DMS114 treated with DMSO at 0.1 percent for 48 hours (cell line): ENCODE measurements at regions not wholly inside any gene's neighbourhood (a gene's known extent, or its start where the extent isn't known, plus 50 kb on each side); places are given as distances from the start of the nearest gene placed in this dataset.

Source experiments
- DNase-seq: peaks from one replicate; lab custom pipeline; 2025; ENCODE audit not compliant: unreplicated experiment; lab: John Stamatoyannopoulos, UW

DNA sequence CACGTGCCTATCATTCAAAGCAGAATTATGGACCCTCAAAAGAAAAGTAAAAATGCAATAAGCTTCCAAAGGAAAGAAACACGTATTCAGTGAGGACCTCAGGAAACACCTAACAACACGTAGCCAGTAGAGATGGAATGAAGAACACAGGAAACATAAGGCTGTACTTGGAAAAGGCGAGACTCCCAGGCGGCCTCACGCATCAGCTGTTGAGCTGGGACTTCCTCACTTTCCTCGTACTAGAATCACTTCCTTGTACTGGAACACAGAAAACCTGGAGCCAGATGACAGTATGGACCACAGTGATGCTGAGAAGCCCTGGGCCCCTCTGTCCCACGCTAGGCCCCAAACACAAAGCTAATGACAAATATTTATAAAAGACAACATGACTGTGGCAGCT, 94.4 kb upstream of the BACE2 start:
- DNase-seq, result no peak

DNA sequence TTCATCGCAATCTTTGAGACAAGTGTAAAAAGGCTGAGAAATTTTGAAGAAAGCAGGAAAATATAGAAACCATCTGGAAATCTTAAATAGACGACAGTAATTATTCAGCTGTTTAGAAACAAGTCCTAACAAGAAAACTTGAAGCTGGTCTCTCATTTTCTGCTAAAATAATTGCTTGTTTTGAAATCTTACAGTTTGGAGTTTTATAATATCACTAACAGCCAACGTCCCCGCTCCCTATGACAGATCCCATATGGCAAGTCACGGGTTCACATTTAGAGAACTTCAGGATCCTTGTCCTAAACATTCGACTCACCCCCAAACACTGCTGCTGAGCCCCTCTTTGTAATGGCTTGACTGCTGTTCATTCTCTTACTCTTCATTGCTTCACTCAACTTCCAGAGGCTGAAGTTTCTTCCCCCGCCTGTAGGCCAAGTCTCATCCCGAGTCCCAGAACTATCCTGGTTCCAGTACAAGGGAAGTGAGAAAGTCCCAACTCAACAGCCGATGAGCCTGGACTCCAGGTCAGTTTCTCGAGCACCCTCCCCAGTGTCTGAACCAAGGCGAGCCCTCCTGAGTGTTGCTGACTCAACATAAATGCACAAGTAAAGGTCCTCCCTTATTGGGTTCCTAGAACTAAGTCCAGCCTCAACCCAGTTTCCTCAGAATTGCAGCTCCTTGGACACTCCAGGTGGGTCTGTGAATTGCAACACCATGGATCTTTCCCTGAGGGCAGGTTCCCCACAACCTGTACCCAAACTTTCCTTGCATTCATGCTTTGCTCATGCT, 93.4 kb upstream of the BACE2 start:
- no peak for DNase-seq

DNA sequence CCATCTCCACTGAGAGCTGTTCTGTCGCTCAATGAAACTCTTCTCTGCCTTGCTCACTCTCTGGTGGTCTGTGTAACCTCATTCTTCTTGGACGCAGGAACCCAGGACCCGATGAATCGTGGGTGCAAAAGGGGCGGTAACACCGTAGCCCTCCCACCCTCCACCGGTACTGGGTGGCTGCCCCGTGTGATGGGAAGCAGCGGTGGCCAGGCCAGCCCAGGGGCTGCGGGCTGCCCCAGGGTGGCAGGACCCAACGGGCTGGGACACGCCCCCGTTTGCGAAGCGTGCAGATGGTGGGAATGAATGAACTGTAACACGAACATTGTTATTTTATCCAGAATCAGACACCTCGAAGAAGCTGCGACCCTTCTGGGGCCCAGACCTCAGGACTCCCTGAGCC, 92.3 kb upstream of the BACE2 start:
- no peak for DNase-seq

DNA sequence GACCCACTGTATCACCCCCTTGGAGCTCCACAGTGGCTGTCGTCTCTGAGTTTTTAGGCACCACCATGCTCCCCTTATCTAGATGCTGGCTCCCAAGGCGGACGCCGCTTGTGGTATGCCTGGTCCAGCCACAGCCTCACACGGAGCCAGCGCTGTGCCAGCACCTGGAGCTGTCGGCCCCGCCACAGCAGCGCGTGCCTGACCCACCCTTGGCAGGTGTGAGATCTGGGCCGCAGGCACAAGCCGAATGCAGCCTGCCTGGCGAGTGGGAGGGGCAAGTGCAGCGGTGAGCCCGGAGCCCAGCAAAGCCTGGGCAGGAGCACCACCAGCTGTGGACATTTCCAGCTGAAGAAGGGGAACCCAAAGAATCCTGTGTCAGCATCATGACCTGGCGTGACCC, 91.9 kb upstream of the BACE2 start:
- DNase-seq, result no peak

DNA sequence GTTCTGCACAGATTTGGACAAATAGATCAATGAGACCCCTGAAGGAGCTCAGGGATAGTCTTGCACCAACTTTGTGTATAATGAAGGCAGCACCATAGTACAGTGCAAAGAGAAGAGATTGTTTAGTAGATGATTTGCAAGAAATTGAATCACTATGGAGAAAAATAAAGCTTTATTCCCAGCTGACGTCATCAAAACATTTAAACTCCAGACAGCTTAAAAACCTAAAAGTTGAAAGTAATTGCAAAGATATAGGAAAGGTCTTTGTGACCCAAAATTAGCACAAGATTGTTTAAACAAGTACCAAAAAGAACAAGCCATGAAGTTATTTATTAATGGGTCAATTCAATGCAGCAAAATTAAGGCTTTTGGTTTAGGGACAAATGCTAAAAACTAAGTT, 88.8 kb upstream of the BACE2 start:
- no peak for DNase-seq

DNA sequence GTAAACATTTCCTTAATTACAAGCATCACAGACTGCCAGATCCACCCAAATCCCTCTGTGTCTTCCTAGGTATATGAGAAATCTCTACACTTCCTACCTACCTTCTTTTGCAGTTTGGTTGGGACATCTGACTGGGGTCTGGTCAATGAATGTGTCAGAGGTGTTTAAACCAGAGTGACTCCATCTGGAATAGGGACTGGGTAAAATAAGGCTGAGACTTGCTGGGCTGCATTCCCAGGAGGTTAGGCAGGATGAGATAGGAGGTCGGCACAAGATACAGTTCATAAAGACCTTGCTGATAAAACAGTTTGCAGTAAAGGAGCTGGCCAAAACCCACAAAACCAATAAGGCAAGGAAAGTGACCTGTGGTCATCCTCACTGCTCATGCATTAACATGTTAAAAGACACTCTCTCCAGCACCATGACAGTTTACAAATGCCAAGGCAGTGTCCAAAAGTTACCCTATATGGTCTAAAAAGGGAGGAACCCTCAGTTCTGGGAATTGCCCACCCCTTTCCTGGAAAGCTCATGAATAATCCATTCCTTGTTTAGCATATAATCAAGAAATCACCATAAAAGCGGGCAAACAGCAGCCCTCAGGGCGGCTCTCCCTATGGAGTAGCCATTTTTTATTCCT, 87.4 kb upstream of the BACE2 start:
- DNase-seq, result no peak

DNA sequence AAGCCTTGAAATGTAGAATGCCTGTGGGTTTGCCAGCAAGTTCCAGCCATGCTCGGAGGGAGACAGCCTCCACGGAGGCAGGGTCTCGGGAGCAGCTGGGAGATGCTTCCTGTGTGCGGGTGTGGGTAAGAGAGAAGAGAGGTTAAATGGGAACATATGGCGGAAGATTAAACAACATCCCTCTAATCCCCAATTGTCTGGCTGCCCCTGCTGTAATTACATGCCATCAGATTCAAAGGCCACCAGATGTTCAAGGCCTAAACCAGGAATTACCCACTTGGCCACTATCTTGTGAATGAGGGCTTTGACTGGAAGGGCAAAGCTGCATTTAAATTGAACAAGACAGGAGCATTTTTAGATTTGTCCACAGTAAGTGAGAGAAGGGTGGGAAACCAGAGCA, 81.4 kb upstream of the BACE2 start:
- DNase-seq, result no peak

DNA sequence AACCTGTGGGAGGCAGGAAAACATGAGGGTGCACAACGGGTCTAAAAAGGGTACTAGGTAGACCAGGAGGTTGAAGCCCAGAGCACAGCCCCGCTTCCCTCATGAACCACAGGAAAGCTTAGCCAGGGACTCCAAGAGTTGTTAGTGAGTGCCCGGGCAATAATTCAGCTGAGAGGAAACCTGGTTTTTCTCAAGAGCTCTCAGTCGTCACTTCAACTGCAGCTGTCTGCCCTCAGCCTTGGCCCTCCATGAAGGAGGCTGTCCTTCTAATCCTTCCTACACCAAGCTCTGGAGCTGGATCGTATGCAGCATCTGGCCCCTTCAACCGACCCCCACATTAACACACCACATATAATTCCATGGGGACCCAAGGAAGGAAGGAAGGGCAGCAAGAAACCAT, 77.0 kb upstream of the BACE2 start:
- no peak for DNase-seq

DNA sequence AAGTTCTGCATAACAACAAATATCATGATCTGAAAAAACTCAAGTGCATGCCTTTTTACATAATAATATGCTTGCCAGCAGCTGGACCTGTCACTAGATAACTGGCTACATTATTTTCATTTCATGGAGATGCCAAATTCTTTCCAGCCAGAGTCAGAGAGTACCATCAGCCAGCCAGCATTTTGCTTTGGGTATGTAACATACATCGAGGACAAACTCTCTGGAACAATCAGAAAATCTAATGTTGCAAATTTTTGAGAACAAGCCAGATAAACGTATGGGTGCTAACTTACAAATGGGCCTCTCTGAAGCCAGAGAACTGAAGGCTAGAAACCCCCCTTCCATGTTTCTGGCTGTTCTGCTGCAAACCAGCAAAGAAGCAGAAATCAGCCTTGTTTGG, 76.3 kb upstream of the BACE2 start:
- DNase-seq, result no peak

DNA sequence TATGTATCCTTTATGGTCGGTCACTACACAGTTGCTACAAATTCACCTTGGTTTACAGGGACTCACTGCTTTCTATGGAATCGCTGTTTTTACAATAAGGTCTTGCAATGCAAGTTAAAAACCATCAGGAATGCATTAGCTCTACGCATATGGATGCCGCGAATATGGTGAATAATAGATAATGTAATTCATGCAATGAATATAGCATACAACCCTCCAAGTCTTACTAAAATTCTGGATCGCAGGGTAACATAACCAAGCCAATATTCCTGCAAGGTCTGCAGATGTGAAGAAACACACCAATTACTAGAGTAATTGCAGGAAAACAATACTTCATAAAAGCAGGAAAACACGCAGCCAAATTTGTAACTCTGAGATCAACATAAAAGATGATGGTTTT, 75.6 kb upstream of the BACE2 start:
- DNase-seq, result no peak

DNA sequence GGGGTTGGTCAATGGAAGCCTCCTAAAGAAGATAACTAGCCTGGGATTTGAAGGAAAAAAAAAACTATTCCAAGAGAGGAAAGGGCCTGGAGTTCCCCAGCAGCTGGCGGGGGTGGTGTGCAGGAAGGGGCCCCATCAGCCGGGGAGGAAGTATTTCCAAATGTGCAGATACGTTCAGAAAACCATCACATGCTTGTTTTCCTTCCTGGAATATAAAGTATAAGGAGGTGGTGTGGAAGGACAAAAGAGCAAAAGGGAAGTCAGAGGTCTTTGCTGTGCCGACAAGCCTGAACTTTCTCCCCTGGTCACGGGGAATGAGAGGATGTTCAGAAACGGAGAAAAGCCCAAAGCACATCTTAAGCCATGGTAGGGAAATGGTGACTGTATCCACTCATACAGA, 72.0 kb upstream of the BACE2 start:
- no peak for DNase-seq

DNA sequence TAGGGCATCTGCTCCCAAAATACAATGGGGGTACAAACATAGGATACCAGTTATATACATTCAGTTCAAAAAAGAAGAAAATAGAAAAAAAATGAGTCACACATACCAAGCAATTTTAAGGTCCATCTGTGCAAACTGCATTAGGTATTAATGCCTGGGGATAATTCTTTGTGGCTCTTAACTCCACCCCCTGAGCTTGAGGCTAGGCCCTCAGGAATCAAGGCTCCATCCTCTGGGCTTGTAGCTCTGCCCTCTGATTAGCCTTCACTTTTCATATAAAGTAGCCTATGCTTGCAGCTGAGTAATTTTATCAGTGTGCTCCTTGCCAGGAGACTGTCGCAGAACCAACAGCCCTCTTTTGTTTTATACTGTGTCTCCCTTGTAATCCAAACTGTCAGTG, 69.9 kb upstream of the BACE2 start:
- DNase-seq, result no peak

DNA sequence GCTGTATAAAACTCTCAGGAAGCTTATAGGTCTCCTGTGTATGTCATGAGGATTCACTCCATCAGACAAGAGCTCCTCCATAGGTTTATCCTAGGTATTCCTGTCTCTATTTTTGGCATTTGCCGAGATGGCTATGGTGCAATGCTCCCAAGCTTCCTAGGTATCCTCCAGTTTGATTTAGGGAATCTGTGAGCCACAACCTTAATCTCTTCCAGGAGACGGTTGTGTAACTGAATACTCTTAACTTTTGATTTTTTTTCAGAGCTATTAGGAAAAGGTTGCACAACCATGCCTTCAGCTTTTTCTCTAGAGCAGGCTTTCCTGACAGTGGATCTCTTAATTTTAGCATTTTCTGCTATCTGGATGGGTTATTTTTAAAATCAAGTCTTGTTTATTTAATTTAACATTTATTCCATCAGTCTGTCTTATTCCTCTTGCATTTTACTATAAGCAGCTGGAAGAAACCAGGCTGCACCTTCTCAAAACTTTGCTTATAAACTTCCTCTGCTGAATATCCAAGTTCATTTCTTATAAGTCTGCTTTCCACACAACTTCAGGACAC, 69.4 kb upstream of the BACE2 start:
- no peak for DNase-seq

DNA sequence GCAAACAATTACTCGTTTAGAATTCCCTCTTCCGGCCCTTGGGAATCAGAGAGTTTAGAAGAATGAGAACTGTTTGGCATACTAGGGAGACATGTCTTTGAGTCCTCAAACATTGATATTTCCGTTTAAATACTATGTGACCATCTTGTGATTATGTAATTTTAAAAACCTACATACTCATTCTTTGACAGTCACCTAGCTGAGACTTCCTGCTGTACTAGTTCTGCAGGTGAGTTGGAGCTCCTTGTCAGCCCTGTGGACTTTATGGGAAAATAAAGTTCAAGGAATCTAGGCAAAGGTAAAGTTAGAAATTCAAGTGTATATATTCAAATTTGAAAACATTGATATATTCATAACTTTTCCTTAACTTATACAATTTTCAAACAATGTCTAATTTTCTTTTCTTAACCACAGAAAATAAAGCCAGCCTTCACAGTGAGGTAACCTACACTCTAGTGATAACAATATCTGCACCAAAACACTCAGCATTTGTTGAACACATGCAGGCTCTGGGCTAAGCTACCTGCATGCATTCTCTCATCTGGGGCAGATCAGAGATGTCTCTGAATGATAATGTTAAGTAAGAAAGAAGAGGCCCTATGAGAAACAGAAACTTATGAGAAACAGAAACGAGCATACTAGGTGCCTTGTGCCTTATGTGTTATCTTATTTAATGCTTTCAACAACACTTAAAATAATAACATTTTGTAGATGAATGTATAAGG, 67.0 kb upstream of the BACE2 start:
- DNase-seq, result no peak

DNA sequence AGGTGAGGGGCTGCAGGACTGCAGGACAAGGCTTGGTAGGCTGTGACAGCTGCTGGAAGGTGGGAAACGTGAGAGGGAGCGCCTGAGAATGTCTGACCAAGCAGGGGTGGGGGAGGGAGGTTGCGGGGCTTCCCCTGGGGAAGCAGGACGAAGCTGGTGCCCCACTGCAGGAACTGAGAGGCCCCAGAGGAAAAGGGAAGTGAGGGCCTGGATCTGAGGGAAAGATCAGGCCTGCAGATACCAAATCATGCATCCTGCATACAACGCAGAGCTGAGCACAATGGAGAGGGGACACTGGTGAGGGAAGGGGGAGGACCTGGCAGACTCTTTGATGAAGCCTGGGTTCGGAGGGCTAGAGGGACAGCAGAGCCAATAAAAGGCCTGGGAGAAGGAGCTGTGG, 65.7 kb upstream of the BACE2 start:
- no peak for DNase-seq

DNA sequence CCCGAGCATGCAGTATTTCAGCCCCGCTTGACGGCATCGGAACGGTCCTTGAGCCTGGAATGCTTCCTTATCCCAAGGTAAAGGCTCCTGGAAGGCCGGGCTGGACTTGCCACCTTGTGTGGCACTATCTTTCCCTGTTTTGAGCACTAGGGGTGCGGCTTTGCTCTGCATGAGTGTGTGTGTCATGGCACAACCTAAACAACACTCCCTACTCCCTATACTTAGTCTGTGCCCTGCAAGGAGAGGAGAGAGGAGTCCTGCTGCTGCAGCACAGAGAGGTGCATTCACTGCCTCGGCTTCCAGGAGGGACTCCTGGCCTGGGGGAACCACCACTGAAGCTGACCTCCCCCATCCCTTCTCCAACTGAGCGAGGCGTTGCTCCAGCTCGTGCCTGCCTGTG, 60.4 kb upstream of the BACE2 start:
- DNase-seq, result no peak

DNA sequence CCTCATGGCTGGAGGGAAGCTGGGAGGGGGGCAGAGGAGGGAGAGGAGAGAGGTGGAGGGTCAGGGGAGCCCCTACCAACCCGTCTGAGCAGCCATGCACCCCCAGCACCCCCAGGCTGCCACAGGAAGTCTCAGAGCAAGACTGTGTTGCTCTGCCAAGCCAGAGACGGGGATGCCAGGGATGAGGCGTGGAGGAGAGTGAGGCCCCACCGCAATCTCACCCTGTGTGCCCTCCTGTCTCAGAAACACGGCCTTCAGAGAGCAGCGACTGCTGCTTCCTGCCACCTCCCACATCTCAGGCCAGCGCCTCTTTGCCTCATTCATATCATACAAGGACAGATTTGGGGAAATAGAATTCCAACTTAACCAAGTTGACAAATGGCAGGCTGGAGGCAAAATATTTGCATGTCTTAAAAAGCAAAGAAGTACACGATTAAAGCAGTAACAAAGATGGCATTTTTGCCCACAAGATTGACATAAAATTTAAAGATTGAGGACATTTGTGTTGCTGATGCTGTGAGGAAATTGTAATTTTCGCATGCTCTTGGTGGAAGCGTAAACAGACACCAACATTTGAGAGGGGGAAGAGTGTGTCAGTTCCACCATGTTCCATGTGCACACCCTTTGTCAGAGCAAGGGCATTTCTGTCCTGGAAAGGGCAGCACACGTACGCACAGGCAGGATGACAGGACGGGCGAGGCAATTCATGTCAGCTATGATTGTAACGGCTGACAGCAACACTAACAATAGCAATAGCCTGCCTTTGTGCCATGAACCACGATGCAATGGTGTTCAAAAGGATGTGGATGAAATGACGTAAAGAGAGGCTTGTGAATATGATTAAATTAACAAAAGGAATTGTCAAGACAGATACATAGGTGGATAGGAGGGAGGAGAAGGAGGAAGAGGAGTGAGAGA, 59.0 kb upstream of the BACE2 start:
- DNase-seq, result no peak

DNA sequence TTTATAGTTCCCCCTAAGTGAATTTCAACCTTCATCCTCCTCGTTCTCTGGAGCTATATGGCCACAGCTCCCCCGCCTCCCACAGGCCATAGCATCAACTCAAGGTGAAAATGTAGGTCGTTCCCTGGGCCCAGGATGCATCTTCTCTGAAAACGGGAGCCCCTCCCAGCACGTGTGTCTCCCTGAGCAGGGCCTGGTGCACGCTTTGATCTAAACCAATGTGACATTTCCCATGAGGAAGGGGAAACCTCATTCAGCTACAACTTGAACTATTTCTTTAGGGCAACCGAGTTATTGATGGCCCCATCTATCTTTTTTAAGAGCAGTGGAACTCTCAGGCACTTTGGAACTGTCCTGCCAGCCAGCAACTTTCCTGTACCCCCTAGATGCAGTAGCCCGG, 57.8 kb upstream of the BACE2 start:
- no peak for DNase-seq

DNA sequence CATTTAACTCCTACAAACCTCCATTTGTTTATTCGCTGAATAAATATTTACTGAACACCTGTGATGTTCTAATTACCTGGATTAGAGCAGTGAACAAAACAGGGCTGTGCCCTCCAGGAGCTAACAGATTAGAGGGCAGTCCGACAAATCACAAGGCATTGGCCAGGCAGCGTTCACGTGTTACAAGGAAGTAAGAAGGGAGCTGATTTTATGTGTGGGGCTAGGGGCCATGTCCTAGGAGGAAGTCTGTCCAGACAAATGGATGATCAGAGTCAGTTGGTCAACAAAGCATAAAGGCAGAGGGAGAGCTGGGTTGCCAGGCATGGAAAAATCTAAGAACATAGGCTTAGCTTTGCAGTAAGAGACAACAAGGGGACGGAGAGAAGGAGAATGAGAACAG, 57.3 kb upstream of the BACE2 start:
- DNase-seq, result no peak

DNA sequence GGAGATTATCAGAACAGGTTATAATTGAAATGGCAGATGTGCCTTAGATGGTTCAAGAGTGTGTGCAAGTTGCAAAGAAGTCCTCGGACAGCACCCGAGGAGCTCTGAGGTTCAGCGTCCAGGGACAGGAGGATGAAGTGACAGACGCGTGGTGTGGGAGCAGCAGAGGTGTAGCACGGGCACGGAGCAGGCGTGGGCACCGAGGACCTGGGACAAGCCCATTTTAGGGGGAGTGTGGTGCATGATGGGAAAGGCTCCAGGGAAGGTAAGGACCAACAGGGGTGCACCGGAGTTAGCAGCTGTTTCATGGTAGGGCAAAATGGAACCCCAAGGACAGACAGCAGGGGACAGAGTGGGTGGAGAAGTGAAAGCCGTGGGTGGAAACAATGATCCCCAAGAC, 56.3 kb upstream of the BACE2 start:
- no peak for DNase-seq
